ENCODE measurements at regions not wholly inside any gene's neighbourhood (a gene's known extent, or its start where the extent isn't known, plus 50 kb on each side); places are given as distances from the start of the nearest gene placed in this dataset.

DNA sequence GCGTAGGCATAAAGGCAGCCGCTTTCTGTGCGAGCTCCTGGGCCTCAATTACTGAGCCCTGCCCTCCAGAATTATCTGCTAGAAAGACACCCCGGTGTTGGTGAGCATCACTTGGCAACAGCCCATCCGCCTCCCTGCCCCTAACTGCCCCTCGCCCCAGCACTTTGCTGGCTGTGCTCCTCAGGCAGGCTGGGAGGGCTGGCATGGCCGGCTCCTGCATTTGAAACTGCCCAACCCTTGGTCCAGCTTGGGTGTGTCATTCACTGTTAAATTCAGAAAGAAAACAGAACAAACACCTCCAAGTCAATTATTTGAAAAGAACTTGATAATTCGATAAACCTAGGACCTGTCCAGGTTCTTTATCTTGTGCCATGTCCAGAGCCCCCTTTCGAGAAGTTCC is 334.2 kb downstream of the IRX2 start:
- DNase-seq (ENCODE audit: low spot score in 2 of 2) (no peak), ATAC-seq (no peak)
- no peaks in the 10 kb centered on the region for H3K4me1 Mint-ChIP-seq
- H3K4me3 Mint-ChIP-seq: no peak overlapping the region
- H3K36me3 Mint-ChIP-seq: no peaks in the 10 kb centered on the region
- H3K9me3 Mint-ChIP-seq: peaks cover 11% of the 10 kb centered on the region
- no peak overlapping the region for H3K27ac Mint-ChIP-seq

DNA sequence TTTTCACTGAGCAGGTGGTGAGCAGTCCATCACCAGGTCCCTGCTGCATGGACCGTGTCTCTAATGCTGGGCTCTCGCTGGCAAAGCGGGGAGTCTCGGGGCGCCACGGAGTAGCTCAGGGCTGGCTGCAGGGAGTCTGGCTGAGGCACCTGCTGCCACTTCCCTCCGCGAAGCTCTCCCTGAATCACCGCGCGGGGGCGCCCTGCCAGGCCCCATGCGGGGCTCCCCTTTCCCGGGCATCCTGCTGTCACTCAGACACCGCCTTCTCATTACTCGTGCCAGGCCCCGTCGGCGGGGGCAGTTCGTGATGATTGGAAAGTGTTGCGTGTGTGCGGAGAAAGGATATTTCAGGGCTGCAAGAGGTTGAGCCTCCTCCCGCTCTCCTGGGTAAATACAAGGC is 335.8 kb downstream of the IRX2 start:
- Mint-ChIP-seq H3K27ac (no peak overlapping the region), H3K9me3 (peaks cover 6% of the 10 kb centered on the region), H3K36me3 (no peaks in the 10 kb centered on the region), H3K4me1 (no peaks in the 10 kb centered on the region), H3K4me3 (no peak overlapping the region)
- ATAC-seq (no peak), DNase-seq (ENCODE audit: low spot score in 2 of 2) (no peak)

DNA sequence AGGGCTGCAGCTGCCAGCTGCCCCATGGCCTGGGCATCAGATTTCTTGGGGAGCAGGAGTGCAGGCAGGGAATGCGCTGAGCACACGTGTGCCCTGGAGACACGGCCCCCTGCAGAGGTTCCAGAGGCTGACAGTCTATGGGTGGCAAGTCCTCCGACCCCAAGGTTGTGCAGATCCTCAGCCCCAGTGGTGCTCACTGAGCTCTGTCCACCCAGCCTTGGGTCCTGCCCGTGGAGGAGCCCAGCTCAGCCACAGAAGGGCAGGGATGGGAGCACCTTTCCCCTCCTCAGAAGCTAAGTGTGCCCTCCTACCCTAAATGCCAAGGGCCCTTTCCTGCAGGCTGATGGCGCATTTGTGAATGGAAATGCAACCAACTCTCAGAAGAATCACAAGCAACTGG is 341.0 kb downstream of the IRX2 start:
- Mint-ChIP-seq H3K27ac (no peak overlapping the region), H3K9me3 (peaks cover 3% of the 10 kb centered on the region), H3K36me3 (no peaks in the 10 kb centered on the region), H3K4me3 (no peak overlapping the region), H3K4me1 (no peaks in the 10 kb centered on the region)
- ATAC-seq (no peak), DNase-seq (ENCODE audit: low spot score in 2 of 2) (no peak)

DNA sequence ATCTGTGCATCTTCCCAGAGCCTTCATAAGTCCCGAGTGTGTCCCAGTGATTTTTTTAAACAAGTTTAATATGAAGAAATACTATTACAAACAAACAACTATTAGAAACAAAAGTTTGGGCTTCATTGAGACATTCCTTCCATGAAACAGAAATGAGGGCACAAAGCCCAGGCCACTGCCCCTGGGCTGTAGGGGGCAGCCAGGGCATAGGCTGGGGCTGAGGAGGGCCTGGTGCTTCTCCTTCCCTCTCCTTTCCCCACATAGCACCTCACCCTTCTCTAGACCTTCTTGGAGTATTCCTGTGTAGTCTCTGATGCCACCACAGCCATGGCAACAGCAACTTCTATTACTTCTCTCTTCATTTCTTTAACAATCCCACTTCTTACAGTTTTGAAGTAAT is 348.2 kb downstream of the IRX2 start:
- Mint-ChIP-seq H3K4me3 (no peak overlapping the region), H3K27ac (no peak overlapping the region), H3K9me3 (peaks cover 3% of the 10 kb centered on the region), H3K36me3 (no peaks in the 10 kb centered on the region), H3K4me1 (no peaks in the 10 kb centered on the region)
- DNase-seq (ENCODE audit: low spot score in 2 of 2) (no peak), ATAC-seq (no peak)

DNA sequence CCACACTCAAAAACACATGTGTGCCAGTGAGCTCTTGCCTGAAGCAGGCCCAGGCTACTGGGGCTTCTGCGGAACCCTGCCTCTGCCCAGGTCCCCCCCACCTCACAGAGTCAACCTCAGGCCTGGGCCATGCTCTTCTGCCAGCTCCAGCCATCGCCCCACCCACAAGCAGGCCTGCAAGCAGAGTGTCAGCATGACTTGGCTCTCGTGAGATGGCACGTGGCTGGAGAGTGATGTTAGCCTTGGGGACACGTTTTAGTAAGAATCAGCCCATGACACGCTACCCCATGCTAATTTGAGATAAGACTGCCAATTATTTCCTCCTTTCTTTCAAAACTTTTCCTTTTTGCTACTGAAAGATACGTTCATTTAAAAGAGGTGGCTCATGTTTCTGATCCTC is 351.7 kb downstream of the IRX2 start:
- no peak overlapping the region for H3K27ac Mint-ChIP-seq
- no peaks in the 10 kb centered on the region for H3K4me1 Mint-ChIP-seq
- H3K9me3 Mint-ChIP-seq: peaks cover 3% of the 10 kb centered on the region
- ATAC-seq (no peak), DNase-seq (ENCODE audit: low spot score in 2 of 2) (no peak)
- H3K36me3 Mint-ChIP-seq: no peaks in the 10 kb centered on the region
- H3K4me3 Mint-ChIP-seq: no peak overlapping the region

DNA sequence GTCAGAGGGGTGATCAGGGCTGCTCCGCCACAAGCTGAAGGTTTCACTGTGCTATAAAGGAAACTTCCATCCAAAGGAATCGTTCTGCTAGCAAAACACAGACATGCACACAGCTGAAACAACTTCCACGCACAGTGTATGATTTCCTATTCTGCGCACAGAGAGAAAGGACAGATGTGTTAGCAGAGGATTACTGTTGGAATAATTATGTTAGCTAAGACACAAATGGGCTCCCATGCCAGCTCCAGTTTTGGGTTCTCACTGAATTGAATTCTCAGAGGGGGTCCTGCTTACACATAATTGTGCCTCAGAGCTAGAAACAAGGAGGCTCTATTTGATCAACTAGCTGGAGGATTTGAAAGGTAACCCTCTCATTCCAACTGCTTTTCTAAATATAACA is 352.4 kb downstream of the IRX2 start:
- Mint-ChIP-seq H3K4me1 (no peaks in the 10 kb centered on the region), H3K36me3 (no peaks in the 10 kb centered on the region), H3K9me3 (peaks cover 3% of the 10 kb centered on the region), H3K27ac (no peak overlapping the region), H3K4me3 (no peak overlapping the region)
- DNase-seq (ENCODE audit: low spot score in 2 of 2) (no peak), ATAC-seq (no peak)

DNA sequence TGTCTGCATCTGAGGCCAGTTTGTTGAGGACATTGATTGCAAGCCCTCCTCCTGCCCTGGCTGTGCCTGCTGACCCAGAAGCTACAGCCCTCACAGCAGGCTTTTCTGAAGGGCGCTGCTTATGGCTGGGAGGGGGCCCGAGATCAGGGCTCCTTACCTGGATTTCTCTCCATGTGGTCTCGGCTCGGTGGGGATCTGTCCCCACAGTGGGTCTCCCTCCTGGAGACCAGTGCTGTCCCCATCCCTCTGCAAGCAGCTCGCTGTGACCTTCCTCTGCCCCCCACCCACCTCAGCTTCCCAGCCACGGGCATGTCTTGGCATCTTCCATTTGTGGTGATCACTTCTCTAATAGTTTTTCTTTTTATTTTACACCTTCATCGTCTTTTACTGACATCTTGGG is 357.9 kb downstream of the IRX2 start:
- DNase-seq (ENCODE audit: low spot score in 2 of 2) (no peak), ATAC-seq (no peak)
- H3K27ac Mint-ChIP-seq: no peak overlapping the region
- no peak overlapping the region for H3K4me3 Mint-ChIP-seq
- peaks cover 3% of the 10 kb centered on the region for H3K9me3 Mint-ChIP-seq
- no peaks in the 10 kb centered on the region for H3K36me3 Mint-ChIP-seq
- no peaks in the 10 kb centered on the region for H3K4me1 Mint-ChIP-seq

DNA sequence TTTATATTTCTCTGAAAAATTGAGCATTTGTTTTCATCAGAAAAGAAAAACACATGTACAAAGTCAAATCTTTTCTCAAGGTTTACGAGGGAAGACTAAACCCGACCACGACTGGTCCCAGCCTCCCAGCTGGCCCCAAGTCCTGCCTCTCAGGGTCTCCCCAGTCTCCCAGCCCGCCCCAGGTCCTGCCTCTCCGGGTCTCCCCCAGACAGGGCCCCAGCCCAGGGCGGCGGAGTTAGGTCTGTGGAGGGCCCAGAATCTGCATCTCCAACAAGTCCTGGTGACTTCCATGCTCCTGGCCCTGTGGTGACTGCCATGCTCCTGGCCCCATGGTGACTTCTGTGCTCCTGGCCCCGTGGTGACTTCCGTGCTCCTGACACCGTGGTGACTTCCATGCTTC is 359.9 kb downstream of the IRX2 start:
- H3K4me3 Mint-ChIP-seq: no peak overlapping the region
- no peaks in the 10 kb centered on the region for H3K4me1 Mint-ChIP-seq
- peaks cover 3% of the 10 kb centered on the region for H3K9me3 Mint-ChIP-seq
- H3K27ac Mint-ChIP-seq: no peak overlapping the region
- ATAC-seq (no peak), DNase-seq (ENCODE audit: low spot score in 2 of 2) (no peak)
- H3K36me3 Mint-ChIP-seq: no peaks in the 10 kb centered on the region

DNA sequence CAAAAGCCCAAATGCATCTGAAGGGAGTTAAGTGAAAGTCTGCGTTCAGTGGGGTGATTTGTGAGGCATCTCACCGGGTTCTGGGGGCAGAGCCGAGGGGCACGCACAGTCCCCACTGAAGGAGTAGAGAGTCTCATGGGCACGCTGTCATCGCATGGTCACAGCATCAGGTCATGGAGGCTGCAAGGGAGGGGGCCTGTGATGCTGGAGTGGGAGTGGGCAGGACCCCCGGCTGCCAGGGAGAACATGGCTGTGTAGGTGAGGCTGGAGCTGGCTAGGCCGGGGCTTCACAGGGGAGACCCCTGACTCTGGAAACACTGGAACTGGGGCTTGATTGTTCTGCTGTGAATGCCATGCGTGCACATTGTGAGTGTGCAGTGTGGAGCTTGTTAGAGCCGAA is 360.5 kb downstream of the IRX2 start:
- DNase-seq (ENCODE audit: low spot score in 2 of 2) (no peak), ATAC-seq (no peak)
- no peak overlapping the region for H3K27ac Mint-ChIP-seq
- H3K36me3 Mint-ChIP-seq: no peaks in the 10 kb centered on the region
- H3K9me3 Mint-ChIP-seq: peaks cover 3% of the 10 kb centered on the region
- no peaks in the 10 kb centered on the region for H3K4me1 Mint-ChIP-seq
- no peak overlapping the region for H3K4me3 Mint-ChIP-seq

DNA sequence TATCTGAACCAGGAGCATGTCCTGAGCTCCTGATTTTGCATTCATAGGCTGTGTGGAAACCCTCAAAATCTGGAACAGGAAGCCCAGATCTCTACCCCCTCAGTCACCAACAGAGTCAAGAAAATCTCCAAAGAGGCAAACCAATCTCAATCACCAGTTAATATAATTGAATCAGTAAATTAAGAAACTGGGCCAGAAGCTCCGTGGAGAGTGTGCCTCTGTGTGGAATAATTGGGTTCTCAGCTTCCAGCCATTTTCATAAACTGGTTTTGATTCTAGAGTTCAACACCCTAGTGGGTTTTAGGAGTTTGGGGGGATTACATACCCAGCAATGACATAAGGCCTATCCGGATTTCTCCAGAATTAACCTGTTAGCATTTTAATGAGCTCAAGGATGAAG is 362.9 kb downstream of the IRX2 start:
- no peak for DNase-seq (ENCODE audit: low spot score in 2 of 2)
- peaks cover 3% of the 10 kb centered on the region for H3K9me3 Mint-ChIP-seq
- no peak overlapping the region for H3K4me3 Mint-ChIP-seq
- no peak overlapping the region for H3K27ac Mint-ChIP-seq
- H3K4me1 Mint-ChIP-seq: no peaks in the 10 kb centered on the region
- no peak for ATAC-seq
- H3K36me3 Mint-ChIP-seq: no peaks in the 10 kb centered on the region

DNA sequence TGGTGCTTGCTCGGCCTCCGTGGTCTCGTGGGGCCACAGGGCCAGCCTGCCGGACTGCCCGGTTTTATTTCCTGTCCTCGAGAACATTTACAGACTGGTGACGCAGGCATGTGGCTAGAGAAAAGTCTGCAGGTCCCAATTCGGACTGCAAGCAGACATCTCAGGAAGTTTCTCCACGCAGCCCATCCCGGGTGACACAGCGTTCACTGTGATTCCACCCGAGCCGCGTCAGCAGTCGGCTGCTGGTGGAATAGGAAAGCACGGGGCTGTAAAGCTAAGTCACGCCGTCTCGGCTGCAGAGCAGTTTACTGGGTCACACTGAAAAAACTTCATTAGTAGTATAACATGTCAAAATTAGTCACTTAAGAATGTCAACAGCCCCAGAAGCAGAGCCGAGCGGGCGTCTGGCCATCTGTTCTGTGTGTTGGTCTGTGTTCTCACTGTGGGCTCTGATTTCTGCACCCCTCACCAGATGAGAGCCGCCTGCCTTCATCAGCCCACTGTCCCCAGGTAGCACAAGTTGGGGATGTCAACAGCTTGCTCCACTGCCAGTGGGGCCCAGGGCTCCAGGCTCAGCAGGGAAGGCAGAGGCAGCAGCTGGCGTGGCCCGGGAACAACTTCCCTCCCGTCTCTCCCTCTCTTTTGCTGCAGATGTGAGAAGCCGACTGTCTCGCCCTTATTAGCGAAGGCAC is 363.7 kb downstream of the IRX2 start:
- H3K4me1 Mint-ChIP-seq: no peaks in the 10 kb centered on the region
- H3K36me3 Mint-ChIP-seq: no peaks in the 10 kb centered on the region
- H3K27ac Mint-ChIP-seq: no peak overlapping the region
- no peaks in the 10 kb centered on the region for H3K9me3 Mint-ChIP-seq
- ATAC-seq: no peak
- H3K4me3 Mint-ChIP-seq: no peak overlapping the region
- no peak for DNase-seq (ENCODE audit: low spot score in 2 of 2)

DNA sequence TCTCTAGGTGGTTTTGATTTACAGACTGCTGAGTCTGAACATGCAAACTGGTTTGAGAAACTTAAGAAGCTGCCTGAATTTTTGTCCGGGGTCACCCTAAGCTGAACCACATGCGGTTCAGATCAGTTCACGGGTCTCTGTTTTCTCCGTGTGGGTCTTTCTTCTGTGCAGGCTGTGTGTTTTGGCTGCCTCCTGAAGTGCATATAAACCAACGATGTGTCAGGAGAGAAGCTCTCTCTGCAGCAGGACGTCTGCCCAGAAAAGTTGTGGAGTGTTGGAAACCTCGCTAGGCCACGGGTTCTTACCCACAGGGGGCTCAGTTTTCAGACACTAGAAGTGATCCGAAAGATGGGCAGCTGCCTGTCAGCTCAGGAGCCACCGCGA is 364.2 kb downstream of the IRX2 start:
- Mint-ChIP-seq H3K36me3 (no peaks in the 10 kb centered on the region), H3K4me1 (no peaks in the 10 kb centered on the region), H3K4me3 (no peak overlapping the region), H3K9me3 (no peaks in the 10 kb centered on the region), H3K27ac (no peak overlapping the region)
- DNase-seq (ENCODE audit: low spot score in 2 of 2) (no peak), ATAC-seq (no peak)

DNA sequence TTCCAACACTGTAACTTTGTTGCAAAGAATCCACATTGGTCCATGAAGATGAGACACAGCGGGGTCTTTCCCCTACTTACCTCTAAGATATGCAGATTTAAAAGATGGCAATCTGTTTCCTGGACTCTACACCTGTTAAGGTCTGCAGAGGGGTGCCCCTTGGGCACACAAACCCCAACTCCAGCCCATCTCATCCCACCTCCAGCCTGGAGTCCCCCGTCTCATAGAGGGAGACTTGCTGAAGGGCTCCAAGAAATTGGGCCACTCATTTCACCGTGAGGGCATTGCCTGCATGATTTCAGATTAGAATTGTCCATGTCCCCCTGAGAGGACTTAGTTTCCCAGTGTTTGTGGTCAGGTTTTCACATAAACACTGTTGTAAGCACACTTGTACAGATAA is 365.7 kb downstream of the IRX2 start:
- DNase-seq (ENCODE audit: low spot score in 2 of 2) (no peak), ATAC-seq (no peak)
- Mint-ChIP-seq H3K4me3 (no peak overlapping the region), H3K36me3 (no peaks in the 10 kb centered on the region), H3K9me3 (no peaks in the 10 kb centered on the region), H3K4me1 (no peaks in the 10 kb centered on the region), H3K27ac (no peak overlapping the region)

DNA sequence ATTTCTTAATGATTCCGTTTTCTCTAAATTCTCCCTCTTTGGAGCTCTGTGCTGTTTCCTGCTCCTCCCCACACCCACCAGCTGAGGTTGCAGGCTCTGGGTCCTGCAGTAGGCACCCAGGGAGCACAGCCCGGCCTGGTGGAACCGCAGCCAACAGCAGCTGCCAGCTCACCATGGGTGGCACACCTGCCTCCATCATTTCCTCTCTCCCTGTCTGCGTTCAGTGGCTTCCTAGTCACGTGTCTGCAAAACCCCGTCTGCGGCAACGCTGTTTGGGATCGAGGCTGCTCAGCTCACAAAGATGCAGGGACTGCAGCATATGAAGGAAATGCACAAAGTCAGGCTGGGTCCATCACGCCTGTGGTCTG is 367.8 kb downstream of the IRX2 start:
- no peaks in the 10 kb centered on the region for H3K36me3 Mint-ChIP-seq
- H3K4me1 Mint-ChIP-seq: no peaks in the 10 kb centered on the region
- DNase-seq (ENCODE audit: low spot score in 2 of 2): no peak
- no peaks in the 10 kb centered on the region for H3K9me3 Mint-ChIP-seq
- ATAC-seq: no peak
- H3K27ac Mint-ChIP-seq: no peak overlapping the region
- H3K4me3 Mint-ChIP-seq: no peak overlapping the region

DNA sequence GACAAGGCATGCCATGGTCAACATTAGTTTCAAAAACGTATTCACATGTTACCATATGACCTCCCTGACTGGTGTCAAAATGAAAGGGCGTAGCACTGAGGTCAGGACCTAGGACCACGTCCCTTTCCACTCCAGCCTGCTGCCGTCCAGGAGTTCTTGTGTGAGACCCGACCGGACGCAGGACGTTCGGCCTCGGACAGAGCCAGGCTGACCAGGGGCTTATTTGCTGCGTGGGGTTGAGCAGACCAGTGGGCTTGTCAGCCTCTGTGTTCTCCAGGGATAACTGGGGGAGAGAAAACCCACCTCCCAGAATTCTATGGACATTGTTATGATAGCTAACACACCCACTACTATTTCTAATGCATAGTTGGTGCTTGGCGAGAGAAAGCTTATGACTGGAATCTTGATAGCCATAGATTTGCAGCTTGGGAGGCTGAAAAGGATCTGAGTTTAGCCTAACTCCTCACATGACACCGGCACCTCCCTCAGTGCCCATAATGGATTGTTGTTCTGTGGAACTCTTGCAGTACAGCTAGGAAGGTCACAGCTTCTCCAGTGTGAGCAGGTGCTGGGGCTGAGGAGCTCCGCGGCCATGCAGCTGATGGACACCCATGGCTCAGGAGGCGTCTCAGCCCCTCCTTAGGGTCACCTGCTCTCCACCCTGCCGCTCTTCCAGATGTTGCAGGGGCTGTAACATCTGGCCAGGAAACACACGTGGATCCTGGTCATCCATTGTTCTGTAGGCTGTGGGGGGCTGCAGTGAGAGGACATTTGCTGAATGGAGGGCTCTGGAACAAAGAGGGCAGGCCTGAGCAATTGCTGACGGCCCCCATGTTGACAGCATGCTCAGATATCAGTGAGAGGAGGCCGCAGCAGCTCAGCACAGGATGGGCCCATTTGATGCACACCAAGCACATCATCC is 368.4 kb downstream of the IRX2 start:
- H3K36me3 Mint-ChIP-seq: no peaks in the 10 kb centered on the region
- H3K4me3 Mint-ChIP-seq: no peak overlapping the region
- no peak for ATAC-seq
- DNase-seq (ENCODE audit: low spot score in 2 of 2): no peak
- no peaks in the 10 kb centered on the region for H3K9me3 Mint-ChIP-seq
- H3K27ac Mint-ChIP-seq: no peak overlapping the region
- H3K4me1 Mint-ChIP-seq: no peaks in the 10 kb centered on the region

DNA sequence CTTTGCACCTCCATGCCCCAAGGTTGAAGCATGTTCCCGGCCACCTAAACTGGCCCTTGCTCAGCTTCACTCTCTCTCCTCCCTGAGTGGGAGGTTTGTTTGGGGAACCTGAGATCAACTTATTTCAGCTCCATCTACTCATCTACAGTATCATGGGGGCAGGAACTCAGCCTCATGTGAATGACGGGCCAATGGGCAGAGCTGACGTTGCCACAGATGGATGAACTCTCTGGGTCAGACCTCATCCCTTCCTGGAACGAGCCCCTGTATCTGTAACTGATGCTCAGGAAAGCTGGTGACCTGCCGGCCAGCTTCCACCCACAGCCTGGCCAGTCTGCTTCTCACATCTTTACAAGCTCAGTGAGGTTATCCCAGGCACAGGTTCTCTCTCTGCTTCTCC is 369.6 kb downstream of the IRX2 start:
- H3K36me3 Mint-ChIP-seq: no peaks in the 10 kb centered on the region
- no peak overlapping the region for H3K27ac Mint-ChIP-seq
- no peak overlapping the region for H3K4me3 Mint-ChIP-seq
- ATAC-seq (no peak), DNase-seq (ENCODE audit: low spot score in 2 of 2) (no peak)
- no peaks in the 10 kb centered on the region for H3K4me1 Mint-ChIP-seq
- no peaks in the 10 kb centered on the region for H3K9me3 Mint-ChIP-seq
